H1 (cell line): ENCODE measurements at regions not wholly inside any gene's neighbourhood (a gene's known extent, or its start where the extent isn't known, plus 50 kb on each side); places are given as distances from the start of the nearest gene placed in this dataset.

Experiments
- CTCF ChIA-PET: fragments of 300-600 bp; sonication (Branson Sonifier 250); formaldehyde crosslinking; loops from one replicate; lab custom pipeline; 2021; ENCODE audit not compliant: partially characterized antibody; lab: Charles Lee
- POLR2A ChIA-PET: fragments of 300-600 bp; sonication (Branson Sonifier 250); formaldehyde crosslinking; loops from one replicate; lab custom pipeline; 2021; ENCODE audit warnings: inconsistent platforms; ENCODE audit not compliant: partially characterized antibody; lab: Charles Lee
- DNase-seq, 2 experiments: peaks; one replicate each; pipeline versions ENCODE4 v3.0.0 to v3.0.0-alpha.2; 2010 to 2022; ENCODE audit warnings: low spot score in 2 of 2, low read depth in 1 of 2, mixed read lengths in 1 of 2
- FAIRE-seq: peaks from 2 replicates; lab custom pipeline; 2011; peaks lifted over from hg19 to GRCh38; lab: Jason Lieb, UNC
- H2AFZ ChIP-seq: 2 replicates; pipeline ENCODE4 v1.8.1; 2012; ENCODE audit warnings: low read length, inconsistent platforms
- H2AK5ac ChIP-seq: 2 replicates; pipeline ENCODE4 v1.6.1; 2013; ENCODE audit warnings: low read depth, low read length
- H2BK120ac ChIP-seq: replicated peaks from 2 replicates; pipeline ENCODE3; 2013; ENCODE audit warnings: low read depth, low read length, inconsistent platforms
- H2BK12ac ChIP-seq: 2 replicates; pipeline ENCODE4 v1.6.1; 2013; ENCODE audit warnings: low read depth, low read length
- H2BK15ac ChIP-seq: 2 replicates; pipeline ENCODE4 v1.6.1; 2013; ENCODE audit warnings: low read length
- H2BK20ac ChIP-seq: 2 replicates; pipeline ENCODE4 v1.6.1; 2013; ENCODE audit warnings: low read length
- H2BK5ac ChIP-seq: 2 replicates; pipeline ENCODE4 v1.6.1; 2013; ENCODE audit warnings: low read depth, low read length
- H3K14ac ChIP-seq: 2 replicates; pipeline ENCODE4 v1.6.1; 2013; ENCODE audit warnings: inconsistent platforms; ENCODE audit not compliant: insufficient read length
- H3K18ac ChIP-seq: 2 replicates; pipeline ENCODE4 v1.6.1; 2013; ENCODE audit warnings: low read length; ENCODE audit errors: extremely low read depth
- H3K23ac ChIP-seq: 2 replicates; pipeline ENCODE4 v1.6.1; 2013; ENCODE audit warnings: inconsistent platforms; ENCODE audit not compliant: insufficient read length
- H3K23me2 ChIP-seq: 2 replicates; pipeline ENCODE4 v1.6.1; 2013; ENCODE audit warnings: low read depth, low read length
- H3K27ac ChIP-seq: 2 replicates; pipeline ENCODE4 v1.6.1; 2011; ENCODE audit warnings: low read depth, low read length, inconsistent platforms
- H3K27me3 ChIP-seq, 4 experiments: replicated peaks in 1 of 4; 1 replicate in 1 of 4; 2 replicates in 3 of 4; pipeline versions ENCODE4 v1.6.1 to v1.8.1; 2011 to 2013; ENCODE audit warnings: low read length in 3 of 4, mild to moderate bottlenecking in 3 of 4, inconsistent platforms in 2 of 4, mixed read lengths in 2 of 4, moderate library complexity in 1 of 4; ENCODE audit not compliant: control insufficient read depth in 3 of 4, insufficient read depth in 3 of 4; ENCODE audit errors: extremely low read depth in 1 of 4
- H3K36me3 ChIP-seq, 4 experiments: 2 replicates each; pipeline versions ENCODE4 v1.6.1 to v1.8.1; 2011 to 2013; ENCODE audit warnings: mild to moderate bottlenecking in 4 of 4, low read length in 3 of 4, moderate library complexity in 2 of 4, control low read depth in 1 of 4, inconsistent platforms in 1 of 4; ENCODE audit not compliant: insufficient read depth in 4 of 4, control insufficient read depth in 2 of 4
- H3K4ac ChIP-seq: replicated peaks from 2 replicates; pipeline ENCODE3; 2013; ENCODE audit warnings: low read length, low read depth, mixed read lengths, inconsistent platforms; ENCODE audit not compliant: insufficient read length
- H3K4me1 ChIP-seq, 4 experiments: replicated peaks in 1 of 4; 1 replicate in 1 of 4; 2 replicates in 3 of 4; pipeline versions ENCODE4 v1.6.1 to v1.8.1; 2011 to 2013; ENCODE audit warnings: low read length in 3 of 4, inconsistent platforms in 2 of 4, mixed read lengths in 1 of 4; ENCODE audit not compliant: insufficient read depth in 4 of 4, control insufficient read depth in 3 of 4
- H3K4me2 ChIP-seq, 2 experiments: 2 replicates each; pipeline versions ENCODE4 v1.6.1 to v1.8.1; 2011 to 2013; ENCODE audit warnings: low read depth in 2 of 2, low read length in 2 of 2, control low read depth in 1 of 2, inconsistent platforms in 1 of 2, mild to moderate bottlenecking in 1 of 2; ENCODE audit not compliant: insufficient read depth in 1 of 2
- H3K4me3 ChIP-seq, 4 experiments: fragments of 200-600, 300-600 bp in 1 of 4; sonication (generic), shearing (Covaris generic), sonication (Bioruptor Twin) in 1 of 4; 2 replicates each; pipeline versions ENCODE4 v1.5.1 to v1.8.1; 2011 to 2016; ENCODE audit warnings: low read length in 4 of 4, low read depth in 3 of 4, control low read depth in 2 of 4, inconsistent platforms in 2 of 4, mild to moderate bottlenecking in 2 of 4, mixed read lengths in 1 of 4, moderate library complexity in 1 of 4; ENCODE audit not compliant: insufficient read depth in 2 of 4; ENCODE audit errors: extremely low read depth in 1 of 4
- H3K56ac ChIP-seq: replicated peaks from 2 replicates; pipeline ENCODE3; 2013; ENCODE audit warnings: low read depth, mild to moderate bottlenecking, mixed read lengths, low read length, inconsistent platforms; ENCODE audit not compliant: insufficient read length
- H3K79me1 ChIP-seq: 2 replicates; pipeline ENCODE4 v1.6.1; 2013; ENCODE audit warnings: low read depth, low read length, control low read depth
- H3K79me2 ChIP-seq, 2 experiments: 2 replicates each; pipeline versions ENCODE4 v1.6.1 to v1.8.1; 2012 to 2013; ENCODE audit warnings: low read length in 2 of 2, mild to moderate bottlenecking in 2 of 2, inconsistent platforms in 1 of 2; ENCODE audit not compliant: insufficient read depth in 2 of 2, control insufficient read depth in 1 of 2
- H3K9ac ChIP-seq, 4 experiments: replicated peaks in 1 of 4; 1 replicate in 1 of 4; 2 replicates in 3 of 4; pipeline versions ENCODE4 v1.6.1 to v1.8.1; 2011 to 2013; ENCODE audit warnings: low read depth in 3 of 4, low read length in 3 of 4, control low read depth in 2 of 4, mild to moderate bottlenecking in 2 of 4, moderate library complexity in 2 of 4, inconsistent platforms in 1 of 4; ENCODE audit errors: extremely low read depth in 1 of 4
- H3K9me3 ChIP-seq, 2 experiments: 2 replicates each; pipeline versions ENCODE4 v1.6.1 to v1.8.1; 2012 to 2013; ENCODE audit warnings: mild to moderate bottlenecking in 2 of 2, moderate library complexity in 2 of 2, control low read depth in 1 of 2, inconsistent platforms in 1 of 2, low read depth in 1 of 2, low read length in 1 of 2, mixed read lengths in 1 of 2; ENCODE audit not compliant: insufficient read depth in 2 of 2
- H4K20me1 ChIP-seq, 2 experiments: replicated peaks in 1 of 2; 2 replicates each; pipeline versions ENCODE3 to v1.8.1; 2011 to 2013; ENCODE audit warnings: inconsistent platforms in 2 of 2, low read length in 2 of 2, mild to moderate bottlenecking in 1 of 2; ENCODE audit not compliant: insufficient read depth in 2 of 2, control insufficient read depth in 1 of 2
- H4K5ac ChIP-seq: 2 replicates; pipeline ENCODE4 v1.6.1; 2013; ENCODE audit warnings: low read length, low read depth, mixed read lengths, inconsistent platforms; ENCODE audit not compliant: insufficient read length
- H4K8ac ChIP-seq: 2 replicates; pipeline ENCODE4 v1.8.0; 2013; ENCODE audit warnings: mild to moderate bottlenecking, moderate library complexity, low read length, inconsistent platforms; ENCODE audit not compliant: insufficient read depth; ENCODE audit errors: extremely low read depth
- H4K91ac ChIP-seq: replicated peaks from 2 replicates; pipeline ENCODE3; 2013; ENCODE audit warnings: low read length, mixed read lengths, inconsistent platforms; ENCODE audit not compliant: insufficient read length
- CBX8 ChIP-seq: fragments of 300-800, 300-1000 bp; sonication (generic); IDR thresholded peaks from 2 replicates; pipeline ENCODE4 v1.7.1; 2016; ENCODE audit warnings: low read depth, low read length, borderline replicate concordance
- EP300 ChIP-seq, 2 experiments: IDR thresholded peaks; 1 replicate in 1 of 2; 2 replicates in 1 of 2; pipeline ENCODE4 v1.6.1; 2011 to 2012; ENCODE audit warnings: low read depth in 2 of 2, low read length in 2 of 2, mild to moderate bottlenecking in 2 of 2, borderline replicate concordance in 1 of 2, inconsistent platforms in 1 of 2, moderate library complexity in 1 of 2
- KDM5A ChIP-seq: fragments of 200-600 bp; IDR thresholded peaks from 2 replicates; pipeline ENCODE4 v1.7.1; 2012; ENCODE audit warnings: mild to moderate bottlenecking, low read length, inconsistent platforms, mixed read lengths
- POU5F1 ChIP-seq: IDR thresholded peaks from 2 replicates; pipeline ENCODE4 v1.6.1; 2011; ENCODE audit warnings: low read depth, mild to moderate bottlenecking, low read length, moderate library complexity
- SIRT6 ChIP-seq: IDR thresholded peaks from one replicate; pipeline ENCODE4 v1.7.1; 2012; ENCODE audit warnings: low read length, inconsistent platforms
- ZNF274 ChIP-seq: IDR thresholded peaks from 2 replicates; pipeline ENCODE4 v1.7.0; 2012; ENCODE audit warnings: low read length, borderline replicate concordance; ENCODE audit errors: extremely low read depth
- whole genome bisulfite sequencing, 2 experiments: shearing (Covaris generic) in 1 of 2; methylation state at CpG; one replicate each; pipeline versions ENCODE4 v1.1.6 to v1.1.7; 2013 to 2015; ENCODE audit warnings: low lambda C conversion rate in 2 of 2, mixed read lengths in 2 of 2, inconsistent platforms in 1 of 2, low coverage in 1 of 2, missing lambda C conversion rate in 1 of 2; ENCODE audit not compliant: insufficient replicate concordance in 2 of 2, insufficient coverage in 1 of 2, insufficient read length in 1 of 2; ENCODE audit errors: extremely low coverage in 1 of 2, missing lambda C conversion rate in 1 of 2; 5-methylcytosine and 5-hydroxymethylcytosine counted together
- TF ChIP-seq, protein P1 (sequence below): IDR thresholded peaks from 2 replicates; pipeline ENCODE4 v1.6.1; 2012; ENCODE audit warnings: inconsistent platforms

DNA sequence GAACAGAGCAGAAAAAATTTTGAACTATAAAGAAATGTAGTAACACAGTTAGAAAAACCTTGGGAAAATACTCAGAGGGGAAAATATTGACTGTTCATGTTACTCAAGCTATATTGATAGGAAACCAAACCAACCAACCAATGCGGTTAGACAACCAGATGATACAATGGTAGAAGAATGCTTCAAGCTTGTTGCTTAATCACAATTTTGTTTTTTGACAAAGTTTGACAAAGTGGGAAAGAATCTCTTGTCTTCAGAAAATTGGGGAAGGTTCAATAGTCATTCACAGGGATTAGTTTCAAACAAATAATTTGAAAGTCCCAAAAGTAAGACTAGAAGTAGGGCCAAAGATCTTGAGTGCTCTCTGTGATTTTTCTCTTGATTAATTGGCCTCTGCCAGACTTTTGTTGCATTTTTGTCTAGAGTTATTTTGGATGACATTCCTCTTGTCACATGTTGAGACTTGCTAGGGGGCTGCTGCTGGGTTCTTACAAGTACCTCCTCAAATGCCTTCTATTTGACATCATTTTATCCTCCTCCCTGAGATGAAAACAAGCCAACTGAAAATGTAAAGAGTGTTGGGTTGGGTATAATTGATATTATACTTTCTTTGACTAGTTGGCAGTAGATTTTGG, 233.1 kb upstream of the PHYHIPL start:
- Histone ChIP-seq H3K23me2 (no peaks in the 10 kb centered on the region), H3K18ac (no peak overlapping the region), H3K9ac (no peak overlapping the region), H2BK120ac (no peak overlapping the region), H3K4me3 (no peak overlapping the region), H3K23ac (no peak overlapping the region), H2BK5ac (no peak overlapping the region), H4K91ac (no peak overlapping the region), H2AFZ (no peak overlapping the region), H3K14ac (no peak overlapping the region), H3K27ac (no peak overlapping the region), H2BK12ac (no peak overlapping the region), H4K5ac (no peak overlapping the region), H4K20me1 (no peaks in the 10 kb centered on the region), H2AK5ac (no peak overlapping the region), H4K8ac (no peak overlapping the region), H3K4me1 (no peaks in the 10 kb centered on the region), H3K9me3 (no peaks in the 10 kb centered on the region), H3K56ac (no peak overlapping the region), H3K79me1 (no peaks in the 10 kb centered on the region), H3K4ac (no peak overlapping the region), H3K79me2 (no peaks in the 10 kb centered on the region), H3K27me3 (no peaks in the 10 kb centered on the region), H2BK15ac (no peak overlapping the region), H2BK20ac (no peak overlapping the region), H3K36me3 (no peaks in the 10 kb centered on the region), H3K4me2 (no peak overlapping the region)
- ChIA-PET POLR2A (no interaction called here), CTCF (interaction anchor here (1.0 to 1.3 kb wide), 2 partner anchors 12 to 19 kb away, joined by 3 to 4 read pairs; no protein-coding TSS in a partner anchor)
- DNase-seq, result no peak
- WGBS, 2 experiments, result 93% methylated on average over 1 of the region's 1 CpG; no CpG with 5 or more reads in 1 of the 2 experiments
- FAIRE-seq, result no peak
- no peak for TF ChIP-seq KDM5A
- no peak for TF ChIP-seq CBX8
- no peak for TF ChIP-seq ZNF274
- no peak for TF ChIP-seq POU5F1
- TF ChIP-seq SIRT6, result no peak
- TF ChIP-seq, protein P1, sequence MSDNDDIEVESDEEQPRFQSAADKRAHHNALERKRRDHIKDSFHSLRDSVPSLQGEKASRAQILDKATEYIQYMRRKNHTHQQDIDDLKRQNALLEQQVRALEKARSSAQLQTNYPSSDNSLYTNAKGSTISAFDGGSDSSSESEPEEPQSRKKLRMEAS, result no peak
- no peak for TF ChIP-seq EP300 (IDR thresholded peaks at IDR 0.05; ENCODE audit: borderline replicate concordance in 1 of 2, low read depth in 2 of 2, low read length in 2 of 2)
